ENCODE measurements at regions not wholly inside any gene's neighbourhood (a gene's known extent, or its start where the extent isn't known, plus 50 kb on each side); places are given as distances from the start of the nearest gene placed in this dataset.

- no peak for TF ChIP-seq CTCF (IDR thresholded peaks at IDR 0.05; ENCODE audit: low read depth, low read length)
Measured at GRCh38 chr1:115139381-115139780, 50.1 kb upstream of the TSPAN2 start.

More at GRCh38 chr1:115139381-115139780, 50.1 kb upstream of the TSPAN2 start:
- DNase-seq (ENCODE audit: low read depth in 2 of 2): no peak
- no peak overlapping the region for H3K4me3 ChIP-seq (replicated peaks in 1 of 2; ENCODE audit: low read depth in 2 of 2, low read length in 2 of 2)
